ENCODE measurements at regions not wholly inside any gene's neighbourhood (a gene's known extent, or its start where the extent isn't known, plus 50 kb on each side); places are given as distances from the start of the nearest gene placed in this dataset.

- 93 to 95% (median 93%) methylated on average over 5 of the region's 5 CpGs for WGBS, 4 donors
- DNase-seq, result no peak
- ATAC-seq, result no peak
- intact Hi-C loops (cut with DNase I), result no loop called here
- no peak overlapping the region for H3K27ac ChIP-seq
- no peaks in the 10 kb centered on the region for H3K36me3 ChIP-seq
- H3K4me1 ChIP-seq, result peaks cover 0 to 18% (median 0%) of the 10 kb centered on the region in 12 donors
- no peak overlapping the region for H3K4me3 ChIP-seq
- no peaks in the 10 kb centered on the region for H3K27me3 ChIP-seq
- TF ChIP-seq CTCF (IDR thresholded peaks at IDR 0.05) (no peak), POLR2A (IDR thresholded peaks at IDR 0.05) (no peak)
- no peaks in the 10 kb centered on the region for H3K9me3 ChIP-seq
These were observed 854.6 kb downstream of the RNF144A start for GRCh38 chr2:7771781-7772180.

- no peak for DNase-seq
- intact Hi-C loops (cut with DNase I), result no loop called here
- Histone ChIP-seq H3K36me3 (no peaks in the 10 kb centered on the region), H3K27ac (no peak overlapping the region), H3K4me3 (peak overlapping the region in 1 of 12 donors; percentile 8), H3K4me1 (peaks cover 0 to 18% (median 0%) of the 10 kb centered on the region in 12 donors), H3K27me3 (no peaks in the 10 kb centered on the region), H3K9me3 (no peaks in the 10 kb centered on the region)
- TF ChIP-seq POLR2A (IDR thresholded peaks at IDR 0.05) (no peak), CTCF (IDR thresholded peaks at IDR 0.05) (no peak)
- peak in 3 of 4 donors; percentile 34 to 83 (median 53) for ATAC-seq
- 60 to 62% (median 61%) methylated on average over 12 of the region's 12 CpGs for WGBS, 4 donors
These were observed 856.4 kb downstream of the RNF144A start for GRCh38 chr2:7773362-7774360.

- DNase-seq (no peak), ATAC-seq (no peak)
- Histone ChIP-seq H3K4me1 (peaks cover 0 to 18% (median 0%) of the 10 kb centered on the region in 12 donors), H3K9me3 (no peaks in the 10 kb centered on the region), H3K4me3 (no peak overlapping the region), H3K27me3 (no peaks in the 10 kb centered on the region), H3K27ac (no peak overlapping the region), H3K36me3 (no peaks in the 10 kb centered on the region)
- intact Hi-C loops (cut with DNase I), result no loop called here
- TF ChIP-seq POLR2A (IDR thresholded peaks at IDR 0.05) (no peak), CTCF (IDR thresholded peaks at IDR 0.05) (no peak)
- whole genome bisulfite sequencing, 4 donors, result 67 to 86% (median 76%) methylated on average over 3 of the region's 3 CpGs
These were observed 857.3 kb downstream of the RNF144A start for GRCh38 chr2:7774481-7774880.

- Histone ChIP-seq H3K27me3 (no peaks in the 10 kb centered on the region), H3K4me1 (peaks cover 0 to 18% (median 0%) of the 10 kb centered on the region in 12 donors), H3K4me3 (no peak overlapping the region), H3K27ac (no peak overlapping the region), H3K9me3 (no peaks in the 10 kb centered on the region), H3K36me3 (no peaks in the 10 kb centered on the region)
- TF ChIP-seq CTCF (IDR thresholded peaks at IDR 0.05) (no peak), POLR2A (IDR thresholded peaks at IDR 0.05) (no peak)
- WGBS, 4 donors, result 76 to 92% (median 82%) methylated on average over 3 of the region's 3 CpGs
- ATAC-seq (no peak), DNase-seq (no peak)
- intact Hi-C loops (cut with DNase I), result no loop called here
These were observed 860.5 kb downstream of the RNF144A start for GRCh38 chr2:7777668-7778067.

All from heart left ventricle (tissue), 16 donors.